NT2/D1 (cell line): ENCODE measurements at regions not wholly inside any gene's neighbourhood (a gene's known extent, or its start where the extent isn't known, plus 50 kb on each side); places are given as distances from the start of the nearest gene placed in this dataset.

Source experiments
- SUZ12 ChIP-seq: IDR thresholded peaks from 2 replicates; pipeline ENCODE4 v1.6.1; 2011; ENCODE audit not compliant: insufficient read length, insufficient read depth; ENCODE audit errors: extremely low read depth
- YY1 ChIP-seq: IDR thresholded peaks from 2 replicates; pipeline ENCODE4 v1.6.1; 2011; ENCODE audit not compliant: insufficient read length, insufficient read depth
- ZNF274 ChIP-seq: IDR thresholded peaks from 2 replicates; pipeline ENCODE4 v1.6.1; 2011; ENCODE audit warnings: mild to moderate bottlenecking, low read depth, low read length

DNA sequence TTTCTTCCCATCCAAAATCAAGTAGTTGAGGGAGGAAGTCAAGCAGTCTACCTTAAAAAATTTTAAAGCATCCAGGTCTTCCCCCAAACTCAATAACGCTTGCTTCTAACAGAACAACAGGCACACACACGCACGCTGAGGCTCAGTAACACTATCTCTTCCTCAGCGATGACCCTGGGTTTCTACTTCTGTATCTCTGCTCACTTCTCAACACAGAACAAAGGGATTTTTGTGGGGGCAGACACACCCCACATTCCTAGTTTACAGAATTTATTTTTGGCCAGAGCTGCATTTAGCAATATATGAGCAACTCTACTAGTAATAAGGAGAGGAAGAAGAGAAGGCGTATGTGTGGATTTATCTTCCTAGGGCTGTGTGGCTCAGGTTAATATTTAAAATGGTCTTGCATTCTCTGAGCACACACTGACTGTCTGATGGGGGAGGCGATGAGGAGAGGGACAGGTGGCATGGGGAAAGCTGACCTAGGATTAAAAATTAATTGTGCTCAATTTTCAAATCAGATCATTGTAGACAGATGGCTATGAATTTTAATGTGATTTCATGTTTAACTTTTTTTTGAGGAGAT lies 71.3 kb upstream of the PPM1B start:
- TF ChIP-seq YY1 (no peak), ZNF274 (no peak), SUZ12 (no peak)
